GM13976 (cell line): ENCODE measurements at regions not wholly inside any gene's neighbourhood (a gene's known extent, or its start where the extent isn't known, plus 50 kb on each side); places are given as distances from the start of the nearest gene placed in this dataset.

Experiments
- DNase-seq: peaks from one replicate; pipeline ENCODE4 v3.0.0; 2012; ENCODE audit warnings: low spot score
- in situ Hi-C: fragments of 300-500 bp; cut with MboI; formaldehyde crosslinking; loops from one replicate; pipeline ENCODE4 v1.12.0; 2022; ENCODE audit warnings: low sequenced_read_pairs, mixed read lengths, inconsistent platforms; ENCODE audit not compliant: unreplicated experiment
- TF ChIP-seq, protein P1 (sequence below): IDR thresholded peaks from 2 replicates; pipeline ENCODE4 v1.5.1; 2012; ENCODE audit warnings: borderline replicate concordance, mild to moderate bottlenecking; ENCODE audit not compliant: insufficient read depth; ENCODE audit errors: extremely low read depth, missing control alignments, control extremely low read depth

DNA sequence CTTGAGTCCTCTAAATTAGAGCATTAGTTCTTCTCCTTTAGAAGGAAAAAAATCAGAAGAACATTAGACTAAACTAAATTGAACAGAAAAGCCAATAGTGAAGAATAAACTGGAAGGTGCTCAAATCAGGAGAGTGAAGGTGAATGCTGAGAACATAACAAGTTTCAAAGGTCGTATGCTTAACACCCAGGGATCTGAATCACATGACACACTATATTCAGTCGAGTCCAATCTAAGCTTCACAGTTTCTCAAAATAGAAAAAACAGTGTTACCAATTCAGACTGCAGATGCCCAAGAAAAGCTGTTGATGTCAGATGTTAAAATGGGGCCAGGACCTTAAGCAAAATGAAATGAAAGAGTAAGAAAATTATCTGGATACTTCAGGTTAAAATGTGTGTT is 614.5 kb downstream of the EFNA5 start:
- no peak for DNase-seq
- TF ChIP-seq, protein P1, sequence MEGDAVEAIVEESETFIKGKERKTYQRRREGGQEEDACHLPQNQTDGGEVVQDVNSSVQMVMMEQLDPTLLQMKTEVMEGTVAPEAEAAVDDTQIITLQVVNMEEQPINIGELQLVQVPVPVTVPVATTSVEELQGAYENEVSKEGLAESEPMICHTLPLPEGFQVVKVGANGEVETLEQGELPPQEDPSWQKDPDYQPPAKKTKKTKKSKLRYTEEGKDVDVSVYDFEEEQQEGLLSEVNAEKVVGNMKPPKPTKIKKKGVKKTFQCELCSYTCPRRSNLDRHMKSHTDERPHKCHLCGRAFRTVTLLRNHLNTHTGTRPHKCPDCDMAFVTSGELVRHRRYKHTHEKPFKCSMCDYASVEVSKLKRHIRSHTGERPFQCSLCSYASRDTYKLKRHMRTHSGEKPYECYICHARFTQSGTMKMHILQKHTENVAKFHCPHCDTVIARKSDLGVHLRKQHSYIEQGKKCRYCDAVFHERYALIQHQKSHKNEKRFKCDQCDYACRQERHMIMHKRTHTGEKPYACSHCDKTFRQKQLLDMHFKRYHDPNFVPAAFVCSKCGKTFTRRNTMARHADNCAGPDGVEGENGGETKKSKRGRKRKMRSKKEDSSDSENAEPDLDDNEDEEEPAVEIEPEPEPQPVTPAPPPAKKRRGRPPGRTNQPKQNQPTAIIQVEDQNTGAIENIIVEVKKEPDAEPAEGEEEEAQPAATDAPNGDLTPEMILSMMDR, result no peak
- in situ Hi-C loops, result no loop called here

DNA sequence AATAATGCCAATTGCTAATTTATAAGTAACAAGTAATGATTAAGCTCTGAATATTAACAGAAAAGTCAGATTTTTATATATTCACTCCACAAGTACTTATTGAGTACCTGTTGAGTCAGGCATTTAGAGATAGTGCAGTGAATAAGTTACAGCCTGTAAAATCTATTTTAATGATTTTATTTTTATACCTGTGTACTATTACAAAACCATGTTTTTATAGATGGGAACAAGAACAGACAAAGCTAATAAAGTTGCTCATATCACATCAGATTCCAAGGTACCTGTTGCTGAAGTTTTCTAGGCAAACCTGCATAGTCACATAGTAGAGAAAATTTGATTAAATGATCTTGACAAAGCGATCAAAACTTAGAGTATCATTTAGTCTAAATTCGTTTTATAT is 623.7 kb downstream of the EFNA5 start:
- TF ChIP-seq, protein P1, result no peak
- in situ Hi-C loops, result no loop called here
- no peak for DNase-seq

DNA sequence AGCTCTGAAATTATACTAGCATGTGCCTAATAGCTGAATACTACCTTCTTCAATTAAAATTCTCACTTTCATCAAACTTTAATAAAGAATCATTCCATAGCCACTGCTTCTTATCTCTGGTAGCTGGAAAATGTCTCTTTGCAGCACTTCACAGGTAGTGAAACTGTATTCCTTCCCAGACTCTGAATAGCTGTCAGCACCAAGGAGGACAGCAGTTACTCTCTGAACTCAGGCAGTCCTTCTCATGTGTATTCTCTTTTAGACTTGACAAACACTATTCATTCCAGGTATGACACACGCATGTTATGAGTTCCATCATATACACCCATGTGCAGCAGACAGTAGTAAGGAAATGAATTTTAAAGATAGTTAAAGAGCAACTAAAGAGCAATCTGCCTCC is 627.1 kb downstream of the EFNA5 start:
- TF ChIP-seq, protein P1, result no peak
- in situ Hi-C loops, result no loop called here

DNA sequence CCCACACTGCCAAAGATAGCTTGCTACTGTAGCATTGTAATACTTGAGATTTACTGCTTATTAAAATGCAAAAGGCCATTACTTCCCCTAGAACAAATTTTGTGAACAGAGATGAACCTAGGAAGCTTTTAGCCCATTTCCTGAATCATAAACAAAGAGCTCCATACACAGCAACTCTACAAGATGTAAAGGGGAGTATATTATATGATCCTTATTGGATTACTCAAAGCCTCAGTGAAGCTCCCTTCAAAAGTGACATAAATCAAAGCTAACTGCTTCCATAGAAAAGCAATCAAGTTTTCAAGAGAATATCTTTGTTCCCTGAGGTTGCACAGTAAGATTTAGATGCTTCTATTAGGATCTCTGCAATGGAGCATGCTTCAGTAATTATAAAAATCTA is 629.8 kb downstream of the EFNA5 start:
- DNase-seq, result no peak
- TF ChIP-seq, protein P1, result no peak
- in situ Hi-C loops, result no loop called here

More for the DNA sequence above, 627.1 kb downstream of the EFNA5 start:
- no peak for DNase-seq

DNA sequence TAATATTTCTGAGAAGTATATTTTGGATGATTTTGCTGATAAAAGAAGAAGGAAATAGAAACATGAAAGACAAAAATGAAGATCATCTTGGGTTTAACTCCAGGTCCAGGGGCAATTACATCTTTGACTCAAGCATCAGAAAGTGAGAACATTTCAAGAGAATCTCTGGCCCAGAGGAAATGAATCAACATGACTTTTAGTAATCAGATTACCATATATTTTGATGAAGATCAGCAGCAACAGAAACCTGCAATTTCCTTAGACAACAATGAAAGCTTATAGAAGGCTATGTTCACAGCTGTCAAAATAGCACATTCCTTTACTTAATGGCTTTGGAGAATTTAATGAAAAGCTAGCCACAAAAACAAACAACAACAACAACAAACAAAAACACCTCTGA is 638.1 kb downstream of the EFNA5 start:
- DNase-seq, result no peak
- TF ChIP-seq, protein P1, result no peak

DNA sequence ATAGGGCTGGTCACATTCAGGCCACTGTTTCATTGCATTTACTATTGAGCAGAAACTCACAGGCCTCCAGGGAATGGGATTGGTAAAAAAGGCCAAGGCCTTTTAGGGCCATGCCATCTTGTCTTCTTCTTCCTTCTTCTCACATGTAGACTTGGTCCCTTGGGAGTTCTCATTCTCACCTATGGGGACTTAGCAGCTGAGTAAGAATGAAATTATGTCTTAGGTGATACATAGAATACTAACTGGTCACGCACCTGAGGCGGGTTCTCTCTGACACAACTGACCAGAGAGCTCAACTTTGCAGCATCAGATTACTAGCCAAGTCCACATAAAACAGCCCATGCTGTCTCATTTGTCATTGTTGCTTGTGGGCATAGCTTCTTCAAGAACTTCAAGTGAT is 641.8 kb downstream of the EFNA5 start:
- in situ Hi-C loops, result no loop called here
- no peak for DNase-seq
- TF ChIP-seq, protein P1, result no peak

More for the DNA sequence above, 638.1 kb downstream of the EFNA5 start:
- in situ Hi-C loops, result no loop called here

DNA sequence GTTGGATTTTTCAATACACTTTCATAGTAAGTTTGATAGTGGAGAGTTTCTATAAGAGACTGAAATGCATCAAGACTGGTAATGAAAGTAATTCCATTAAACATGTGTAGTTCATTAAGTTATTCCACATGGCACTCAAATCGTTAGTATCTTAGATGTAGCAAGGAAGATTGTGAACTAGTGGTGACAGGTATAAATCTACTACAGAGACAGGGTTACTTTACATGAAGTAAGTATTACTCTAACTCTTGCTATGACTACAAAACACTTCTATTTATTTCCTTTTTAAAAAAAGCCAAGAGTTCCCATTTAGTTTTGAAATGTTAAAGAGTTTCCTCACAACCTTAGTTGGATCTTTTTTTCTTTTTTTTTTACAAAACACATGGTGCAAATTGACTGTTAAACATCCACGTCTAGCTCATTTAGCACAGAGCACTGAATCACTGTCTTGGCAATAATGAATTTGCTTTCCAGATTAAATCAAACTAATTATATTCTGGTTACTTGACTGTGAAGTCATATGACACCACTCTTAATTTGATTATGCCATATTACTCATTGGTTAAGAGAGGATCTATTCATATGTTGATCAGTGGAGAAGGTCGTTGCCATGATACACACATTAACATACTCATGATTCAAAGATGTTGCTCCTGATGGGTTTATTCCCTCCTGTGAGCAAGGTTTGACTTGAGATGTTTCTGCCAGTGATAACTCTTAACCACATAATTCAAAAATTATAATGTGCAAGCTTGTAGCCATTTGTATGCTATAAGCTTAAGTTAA is 644.8 kb downstream of the EFNA5 start:
- in situ Hi-C loops, result no loop called here
- DNase-seq, result no peak
- TF ChIP-seq, protein P1, result no peak
